NCI-H187 treated with DMSO at 0.1 percent for 48 hours (cell line): ENCODE measurements at regions not wholly inside any gene's neighbourhood (a gene's known extent, or its start where the extent isn't known, plus 50 kb on each side); places are given as distances from the start of the nearest gene placed in this dataset.
"Not testable (repeated sequence)": the region's sequence is repeated elsewhere in the genome, so short reads cannot be mapped to it uniquely, and the experiment has no call there.

Experiments used
- DNase-seq: peaks from one replicate; lab custom pipeline; 2025; lab: John Stamatoyannopoulos, UW

- no peak for DNase-seq
These were observed 153.8 kb downstream of the DEPDC1B start for GRCh38 chr5:60546207-60546606.

GRCh38 chr5:60545551-60545950 is 154.4 kb downstream of the DEPDC1B start:
- no peak for DNase-seq

DNA sequence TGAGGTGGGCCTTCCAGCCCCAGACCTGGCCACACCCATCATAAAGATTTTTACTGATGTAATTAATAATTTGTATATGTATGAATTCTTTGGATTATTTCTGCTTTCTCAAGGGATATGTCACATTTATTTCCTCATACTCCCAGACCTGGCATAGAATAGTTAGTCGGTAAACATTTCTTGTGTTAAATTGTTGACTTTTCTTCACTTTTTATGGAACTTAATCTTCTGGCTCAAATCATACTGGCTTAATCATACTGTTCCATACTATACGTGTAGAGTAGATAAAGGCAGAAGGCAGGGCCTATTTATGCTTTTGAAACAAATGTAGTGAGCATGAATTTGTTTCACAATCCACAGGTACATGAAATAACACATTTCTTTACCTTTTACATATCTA is 155.8 kb downstream of the DEPDC1B start:
- DNase-seq: no peak

GRCh38 chr5:60541980-60542379 is 158.0 kb downstream of the DEPDC1B start:
- DNase-seq: no peak

DNA sequence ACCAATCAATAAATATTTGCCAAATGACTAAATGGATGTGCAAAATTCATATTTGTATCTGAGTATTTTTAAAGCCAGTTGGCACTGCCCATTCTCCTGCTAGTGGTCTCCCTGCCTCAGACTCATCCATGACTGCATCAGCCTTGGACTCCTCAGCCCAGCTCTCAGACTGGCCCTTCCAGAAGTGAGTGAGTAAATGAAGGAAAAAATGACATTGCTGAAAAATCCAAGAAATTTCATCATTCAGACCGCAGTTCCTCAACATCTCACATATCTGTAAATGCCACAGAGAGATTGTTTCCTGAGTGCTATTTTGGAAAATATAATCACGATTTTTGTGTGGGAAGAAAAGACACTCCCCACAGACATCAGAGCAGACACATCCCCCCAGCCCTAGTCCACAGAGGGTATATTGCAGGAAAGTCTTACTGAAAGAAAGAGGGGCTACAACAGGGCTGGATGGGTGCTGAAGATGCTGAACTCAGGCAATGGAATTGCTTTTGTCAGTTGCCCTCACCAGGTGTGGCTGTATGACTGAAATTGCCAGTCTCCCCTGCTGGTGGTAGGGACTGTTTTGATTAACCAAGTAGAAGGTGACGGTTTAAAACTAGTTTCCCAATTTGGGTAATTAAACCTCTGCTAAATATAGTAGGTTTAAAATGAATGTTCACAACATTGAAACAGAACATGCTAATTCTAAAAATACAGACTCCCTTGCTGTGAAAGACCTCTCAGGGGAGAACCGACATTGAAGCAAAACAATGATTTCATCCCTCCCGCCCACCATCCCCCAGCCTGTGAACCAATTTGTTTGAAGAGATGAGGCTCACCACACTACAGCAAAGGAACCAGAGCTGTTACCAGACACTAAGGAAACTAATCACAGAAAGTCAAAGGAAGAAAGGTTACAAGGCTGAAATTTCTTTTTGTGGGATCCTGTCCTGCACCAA is 158.8 kb downstream of the DEPDC1B start:
- no peak for DNase-seq

DNA sequence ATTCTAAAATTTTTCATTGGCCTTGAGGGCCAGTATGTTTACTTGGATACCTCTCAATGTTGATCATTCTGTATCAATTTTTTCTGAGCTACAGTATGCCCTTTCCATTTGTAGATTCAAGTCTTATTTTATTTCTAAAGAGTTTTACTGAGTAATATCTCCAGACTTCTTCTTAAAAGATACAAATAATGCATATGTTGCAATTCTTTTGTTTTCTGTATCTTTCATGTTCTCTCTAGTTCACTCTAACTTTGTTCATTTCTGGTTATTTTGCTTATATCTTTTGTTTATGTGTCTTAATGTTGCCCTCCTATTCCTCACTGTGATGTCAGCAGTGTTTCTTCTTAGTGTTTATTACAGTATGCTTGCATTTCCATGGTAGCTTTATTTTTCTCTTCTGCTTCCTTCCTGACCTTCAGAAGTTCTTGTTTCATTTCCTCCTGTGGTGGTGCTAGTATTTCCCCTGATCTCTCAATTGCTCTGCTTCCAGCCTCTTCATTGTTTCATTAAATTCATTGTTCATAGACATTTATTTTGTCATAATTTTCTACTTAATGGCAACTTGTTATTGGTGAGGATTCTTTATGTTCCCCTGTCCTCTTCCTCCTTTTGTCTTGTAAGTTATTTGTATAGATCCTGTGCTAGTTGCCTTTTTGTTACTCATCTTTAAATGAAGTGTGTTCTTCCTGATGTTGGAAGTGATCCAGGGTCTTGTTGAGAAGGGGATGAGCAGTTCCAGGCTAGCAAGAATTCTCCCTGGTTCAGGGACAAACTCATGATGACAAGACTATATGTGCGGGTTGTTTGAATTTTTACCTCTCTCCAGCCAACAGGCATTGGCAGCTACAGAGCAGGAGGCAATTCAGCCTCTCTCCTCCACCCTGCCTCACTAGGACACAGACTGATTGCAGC is 160.8 kb downstream of the DEPDC1B start:
- DNase-seq: no peak

- no peak for DNase-seq
These were observed 161.5 kb downstream of the DEPDC1B start for GRCh38 chr5:60538426-60538825.

- DNase-seq: no peak
These were observed 164.0 kb downstream of the DEPDC1B start for GRCh38 chr5:60535951-60536350.

GRCh38 chr5:60535198-60535597 is 164.8 kb downstream of the DEPDC1B start:
- DNase-seq: no peak

- DNase-seq: no peak
These were observed 166.2 kb downstream of the DEPDC1B start for GRCh38 chr5:60533789-60534188.

GRCh38 chr5:60532796-60533195 is 167.2 kb downstream of the DEPDC1B start:
- DNase-seq: not testable (repeated sequence)

GRCh38 chr5:60530144-60530848 is 169.7 kb downstream of the DEPDC1B start:
- DNase-seq: not testable (repeated sequence)

GRCh38 chr5:60529001-60529400 is 171.0 kb downstream of the DEPDC1B start:
- DNase-seq: no peak

- no peak for DNase-seq
These were observed 172.9 kb downstream of the DEPDC1B start for GRCh38 chr5:60527072-60527471.

DNA sequence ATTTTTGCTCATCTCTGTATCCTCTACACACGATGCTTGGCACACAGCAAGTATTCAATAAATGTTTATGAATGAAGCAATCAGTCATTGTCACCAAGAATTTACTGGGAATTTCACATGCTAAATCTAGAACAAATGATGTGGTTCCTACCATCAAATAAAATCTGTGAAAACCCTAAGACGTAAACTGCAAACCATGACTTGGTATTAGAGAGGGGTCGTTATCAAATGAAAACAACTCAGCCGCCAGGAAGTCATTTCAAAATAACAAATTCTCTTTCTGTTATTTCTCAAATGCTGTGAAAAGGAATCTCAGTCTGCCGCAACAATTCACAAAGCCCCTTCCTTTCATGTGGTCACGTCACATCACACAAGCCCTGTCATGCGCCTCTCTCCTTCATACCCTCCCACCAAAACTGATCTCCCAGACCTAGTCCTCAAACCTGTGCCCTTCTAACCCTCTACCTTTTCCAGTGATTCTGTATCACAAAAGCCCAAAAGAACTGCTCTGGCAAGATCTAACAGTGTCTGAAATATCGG is 173.6 kb downstream of the DEPDC1B start:
- DNase-seq: no peak

DNA sequence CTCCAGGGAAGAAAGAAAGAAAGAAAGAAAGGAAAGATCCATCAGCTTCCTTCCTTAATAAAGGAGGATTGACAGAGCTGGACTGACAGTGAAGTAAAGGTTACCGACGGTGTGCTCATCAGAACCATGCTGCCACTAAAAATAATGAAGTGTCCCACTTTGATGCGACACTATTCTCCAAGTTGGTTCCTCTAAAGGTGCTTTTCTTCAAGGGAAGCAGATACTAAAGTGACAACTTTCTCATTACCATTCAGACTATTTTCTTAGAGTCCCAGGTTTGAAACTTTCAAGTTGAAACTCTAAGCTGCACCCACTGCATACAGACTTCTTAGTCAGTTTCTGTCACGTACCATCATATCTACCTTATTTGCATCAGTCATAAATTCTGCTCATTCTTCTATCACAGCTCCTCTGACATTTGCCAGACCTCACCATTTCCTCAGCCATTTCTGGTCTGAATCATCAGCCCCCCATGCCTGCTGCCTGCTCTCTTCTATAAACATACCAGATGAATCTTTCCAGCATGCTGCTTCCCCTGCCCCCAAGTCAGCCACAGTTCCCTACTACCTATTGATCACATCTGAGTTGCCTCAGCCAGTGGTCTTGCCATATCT is 177.6 kb downstream of the DEPDC1B start:
- no peak for DNase-seq

DNA sequence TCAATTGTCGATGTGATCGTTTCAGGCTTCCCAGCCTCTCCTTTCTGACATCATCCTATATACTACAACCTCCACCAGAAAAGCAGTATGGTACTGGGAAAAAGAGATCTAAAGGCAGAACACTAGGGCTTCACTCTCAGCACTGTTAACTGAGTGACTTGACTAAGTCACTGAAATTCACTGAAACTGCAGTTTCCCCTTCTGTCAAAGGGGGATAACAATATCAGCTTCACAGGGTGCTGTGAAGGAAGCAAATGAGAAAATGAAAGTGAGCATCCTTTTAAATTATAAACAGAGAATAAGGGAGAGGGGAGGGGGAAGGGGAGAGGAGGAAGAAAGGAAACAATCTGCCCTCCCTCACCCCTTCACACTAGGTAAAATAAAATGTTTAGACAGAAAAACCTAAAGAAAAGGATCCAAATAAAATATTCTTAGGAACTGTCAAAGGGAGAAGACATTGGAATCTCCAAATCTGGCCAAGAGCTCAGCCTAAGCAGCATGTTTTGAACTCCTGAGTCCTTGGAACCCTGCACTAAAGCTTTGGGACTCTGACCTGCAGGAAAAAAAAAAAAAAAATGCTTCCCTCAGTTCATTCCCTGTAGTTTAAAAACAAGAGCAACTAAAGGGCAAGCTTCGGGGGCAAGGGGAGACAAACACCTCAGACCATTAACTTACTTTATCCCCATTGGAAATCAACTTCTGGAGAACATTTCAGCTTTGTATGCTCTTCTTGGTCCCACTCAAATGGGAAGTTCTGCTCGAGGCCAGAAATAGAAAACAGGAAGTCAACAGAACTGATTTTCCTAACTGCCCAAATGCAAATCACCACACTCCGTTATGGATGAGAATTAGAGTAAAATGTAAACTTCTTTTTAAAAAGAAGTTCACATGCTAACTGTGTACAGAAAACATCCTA is 178.3 kb downstream of the DEPDC1B start:
- no peak for DNase-seq

DNA sequence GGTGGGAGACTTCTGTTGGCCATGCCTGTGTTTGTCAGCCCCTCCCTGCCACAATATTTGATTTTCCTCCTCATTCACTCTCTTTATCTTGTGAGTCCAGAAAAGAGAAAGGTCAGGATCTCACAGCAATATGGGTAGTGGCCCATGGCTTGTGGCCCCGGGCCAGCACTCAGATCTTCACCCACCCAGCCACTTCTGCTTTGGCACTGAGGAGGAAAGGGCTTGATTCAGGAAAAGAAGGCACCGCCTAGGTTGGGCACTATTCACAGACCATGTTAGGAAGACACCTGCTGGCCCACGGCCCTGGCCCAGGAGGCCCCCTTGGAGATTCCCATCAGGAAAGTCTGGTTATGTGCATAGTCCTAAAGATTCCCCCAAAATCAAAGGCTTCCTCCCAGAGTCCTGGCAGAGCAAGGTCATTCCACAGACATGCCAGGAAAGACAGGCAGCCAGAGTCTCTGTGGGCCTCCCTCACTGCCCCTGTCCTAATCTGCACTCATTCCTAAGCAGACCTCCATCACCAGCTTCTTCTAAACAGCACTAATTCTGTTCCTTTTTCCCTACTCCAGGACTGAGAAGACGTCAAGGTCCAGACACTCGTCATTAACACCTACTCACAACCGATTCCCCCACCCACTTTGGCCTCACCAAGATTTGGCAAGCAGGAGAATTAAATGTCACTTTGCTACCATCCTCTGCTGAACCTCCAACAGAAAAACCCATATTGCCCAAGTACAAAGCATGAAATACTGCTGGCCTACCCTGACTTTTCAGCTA is 179.3 kb downstream of the DEPDC1B start:
- no peak for DNase-seq

DNA sequence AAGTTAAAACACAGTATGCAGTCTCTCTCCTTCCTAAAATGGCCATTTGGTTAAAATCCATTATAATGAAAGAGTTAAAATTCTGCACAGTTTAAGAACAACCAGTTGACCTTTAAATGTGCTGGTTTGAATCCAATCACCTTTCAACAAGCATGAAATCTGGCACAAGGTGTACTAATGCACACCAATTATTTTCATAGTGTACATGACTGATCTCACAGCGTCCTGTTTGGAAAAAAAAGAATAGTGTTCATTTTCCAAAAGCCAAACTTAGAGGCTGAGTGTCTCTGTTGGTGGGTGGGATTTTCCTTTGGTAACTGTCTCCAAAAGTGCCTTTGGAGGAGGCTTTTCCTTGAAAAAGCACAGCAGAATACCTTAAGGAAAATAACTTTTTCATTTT is 180.6 kb downstream of the DEPDC1B start:
- no peak for DNase-seq

GRCh38 chr5:60517850-60518249 is 182.1 kb downstream of the DEPDC1B start:
- no peak for DNase-seq
